ENCODE measurements at regions not wholly inside any gene's neighbourhood (a gene's known extent, or its start where the extent isn't known, plus 50 kb on each side); places are given as distances from the start of the nearest gene placed in this dataset.
A peak's percentile ranks its signal among the peaks of the same experiment; 100 is the strongest.

DNA sequence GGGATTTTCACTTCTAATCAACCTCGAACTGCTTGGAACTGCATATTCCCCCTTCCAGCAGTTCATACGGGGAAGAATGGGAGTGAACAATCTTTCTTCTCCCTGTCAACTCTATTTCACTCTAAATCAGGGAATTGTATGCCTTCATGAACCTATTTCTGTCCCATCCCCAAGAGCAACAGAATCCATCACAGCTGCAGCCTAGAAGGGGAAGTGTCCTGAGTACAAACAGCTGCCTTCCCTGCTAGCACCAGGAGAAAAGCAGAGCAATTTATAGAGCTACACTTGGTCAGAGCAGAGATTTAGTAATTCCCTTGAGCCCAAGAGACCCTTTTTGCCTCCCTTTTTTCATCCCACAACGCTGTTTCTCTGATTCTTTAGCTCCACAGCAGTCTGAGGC is 208.4 kb downstream of the ADGRG6 start:
- WGBS (ENCODE audit: low lambda C conversion rate): 22% methylated on average over 3 of the region's 3 CpGs
- DNase-seq: no peak
- Histone ChIP-seq H3K27me3 (ENCODE audit: insufficient read depth) (no peaks in the 10 kb centered on the region), H3K4me3 (ENCODE audit: low read depth in 2 of 2, low read length in 1 of 2) (no peak overlapping the region), H3K36me3 (replicated peaks in 1 of 2; ENCODE audit: control insufficient read depth in 1 of 2, insufficient read depth in 2 of 2, low read length in 1 of 2) (no peaks in the 10 kb centered on the region), H3K9ac (no peak overlapping the region), H3K9me3 (no peaks in the 10 kb centered on the region), H2AFZ (ENCODE audit: low read depth) (no peak overlapping the region), H3F3A (replicated peaks; ENCODE audit: insufficient read depth) (no peaks in the 10 kb centered on the region), H3K4me2 (no peak overlapping the region), H3K4me1 (ENCODE audit: control insufficient read depth in 1 of 2, insufficient read depth in 2 of 2, low read depth in 1 of 2, low read length in 1 of 2) (no peaks in the 10 kb centered on the region), H4K20me1 (ENCODE audit: insufficient read depth) (no peaks in the 10 kb centered on the region), H3K79me2 (ENCODE audit: insufficient read depth) (no peaks in the 10 kb centered on the region), H3K9me2 (no peaks in the 10 kb centered on the region), H3K27ac (ENCODE audit: low read depth in 2 of 2, low read length in 1 of 2) (no peak overlapping the region)
- ChIA-PET POLR2A (no interaction called here), CTCF (no interaction called here)
- TF ChIP-seq NFIC (IDR thresholded peaks at IDR 0.05; ENCODE audit: borderline replicate concordance) (no peak), EP300 (IDR thresholded peaks at IDR 0.05; ENCODE audit: borderline replicate concordance in 1 of 2, low read depth in 1 of 2, low read length in 1 of 2) (no peak)
- TF ChIP-seq, protein P1, sequence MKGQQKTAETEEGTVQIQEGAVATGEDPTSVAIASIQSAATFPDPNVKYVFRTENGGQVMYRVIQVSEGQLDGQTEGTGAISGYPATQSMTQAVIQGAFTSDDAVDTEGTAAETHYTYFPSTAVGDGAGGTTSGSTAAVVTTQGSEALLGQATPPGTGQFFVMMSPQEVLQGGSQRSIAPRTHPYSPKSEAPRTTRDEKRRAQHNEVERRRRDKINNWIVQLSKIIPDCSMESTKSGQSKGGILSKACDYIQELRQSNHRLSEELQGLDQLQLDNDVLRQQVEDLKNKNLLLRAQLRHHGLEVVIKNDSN (IDR thresholded peaks at IDR 0.05; ENCODE audit: borderline replicate concordance, low read depth): no peak

DNA sequence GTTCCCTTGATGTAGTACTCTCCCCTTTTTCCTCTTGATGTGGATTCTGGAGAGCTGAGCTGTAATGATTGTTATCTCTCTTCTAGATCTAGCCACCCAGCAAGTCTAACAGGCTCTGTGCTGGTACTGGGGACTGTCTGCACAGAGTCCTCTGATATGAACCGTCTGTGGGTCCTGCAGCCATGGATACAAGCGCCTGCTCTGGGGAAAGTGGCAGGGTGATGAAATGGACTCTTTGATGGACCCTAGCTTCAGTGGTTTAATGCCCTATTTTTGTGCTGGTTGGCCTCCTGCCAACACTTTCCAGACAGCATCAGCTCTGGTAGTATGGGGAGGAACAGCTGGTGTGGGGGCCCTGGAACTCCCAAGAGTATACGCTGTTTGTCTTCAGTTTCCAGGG is 216.3 kb downstream of the ADGRG6 start:
- no peak overlapping the region for H3K4me3 ChIP-seq (ENCODE audit: low read depth in 2 of 2, low read length in 1 of 2)
- TF ChIP-seq TEAD4 (IDR thresholded peaks at IDR 0.05; ENCODE audit: borderline replicate concordance, insufficient read depth) (no peak), YY1 (IDR thresholded peaks at IDR 0.05; ENCODE audit: low read depth) (no peak), TCF12 (IDR thresholded peaks at IDR 0.05) (no peak), RCOR1 (IDR thresholded peaks at IDR 0.05; ENCODE audit: low read length) (no peak), ELF1 (IDR thresholded peaks at IDR 0.05) (no peak), FOSL2 (IDR thresholded peaks at IDR 0.05; ENCODE audit: borderline replicate concordance, low read depth) (no peak), SIN3A (IDR thresholded peaks at IDR 0.05; ENCODE audit: borderline replicate concordance, low read depth, low read length) (no peak), FOXM1 (IDR thresholded peaks at IDR 0.05; ENCODE audit: low read depth) (no peak), NFIC (IDR thresholded peaks at IDR 0.05; ENCODE audit: borderline replicate concordance) (peak; percentile 25; the same call in 1 of the 2 replicates), TAF1 (IDR thresholded peaks at IDR 0.05; ENCODE audit: borderline replicate concordance, low read depth, low read length) (no peak), GATA2 (CRISPR knock-in tag; IDR thresholded peaks at IDR 0.05) (peak; percentile 67), MXI1 (IDR thresholded peaks at IDR 0.05; ENCODE audit: low read depth, low read length) (no peak), JUND (IDR thresholded peaks at IDR 0.05) (no peak), FOXJ3 (CRISPR knock-in tag; IDR thresholded peaks at IDR 0.05) (no peak)
- no peak overlapping the region for H3K4me2 ChIP-seq
- H3K27me3 ChIP-seq (ENCODE audit: insufficient read depth): no peaks in the 10 kb centered on the region
- no peaks in the 10 kb centered on the region for H3K9me3 ChIP-seq
- no peaks in the 10 kb centered on the region for H3K36me3 ChIP-seq (replicated peaks in 1 of 2; ENCODE audit: control insufficient read depth in 1 of 2, insufficient read depth in 2 of 2, low read length in 1 of 2)
- CTCF ChIA-PET: interaction anchor here (1.1 to 1.6 kb wide), 2 partner anchors 48 to 909 kb away, joined by 3 read pairs; no protein-coding TSS in a partner anchor
- H3K9me2 ChIP-seq: no peaks in the 10 kb centered on the region
- H4K20me1 ChIP-seq (ENCODE audit: insufficient read depth): no peaks in the 10 kb centered on the region
- WGBS (ENCODE audit: low lambda C conversion rate): 39% methylated on average over 3 of the region's 3 CpGs
- no peak overlapping the region for H2AFZ ChIP-seq (ENCODE audit: low read depth)
- POLR2A ChIA-PET: no interaction called here
- H3K27ac ChIP-seq (ENCODE audit: low read depth in 2 of 2, low read length in 1 of 2): peak overlapping the region in 1 of 2 experiments; percentile 50; a peak in 2 of 4 replicates
- peaks cover 0 to 10% of the 10 kb centered on the region in 2 experiments; a peak in 1 of 4 replicates for H3K4me1 ChIP-seq (ENCODE audit: control insufficient read depth in 1 of 2, insufficient read depth in 2 of 2, low read depth in 1 of 2, low read length in 1 of 2)
- DNase-seq: peak; percentile 23
- H3K79me2 ChIP-seq (ENCODE audit: insufficient read depth): no peaks in the 10 kb centered on the region
- H3K9ac ChIP-seq: no peak overlapping the region
- H3F3A ChIP-seq (replicated peaks; ENCODE audit: insufficient read depth): no peaks in the 10 kb centered on the region

Measured in SK-N-SH (cell line).